Tibial nerve (tissue), 4 donors: ENCODE measurements at regions not wholly inside any gene's neighbourhood (a gene's known extent, or its start where the extent isn't known, plus 50 kb on each side); places are given as distances from the start of the nearest gene placed in this dataset.
A peak's percentile ranks its signal among the peaks of the same experiment; 100 is the strongest.

Source experiments
- EP300 ChIP-seq, 2 donors: sonication (generic); formaldehyde crosslinking; IDR thresholded peaks; one replicate each; pipeline ENCODE4 v1.6.1; 2017; ENCODE audit warnings: antibody characterized with exemption in 2 of 2, mild to moderate bottlenecking in 1 of 2
- POLR2A ChIP-seq, 2 donors: fragments of 450-650 bp; IDR thresholded peaks; one replicate each; pipeline ENCODE4 v1.6.1; 2017; ENCODE audit warnings: antibody characterized with exemption in 2 of 2, mild to moderate bottlenecking in 2 of 2, moderate library complexity in 2 of 2
- TF ChIP-seq, protein P1 (sequence below), 5 experiments: fragments of 200-600 bp in 3 of 5; fragments of 450-650 bp in 2 of 5; sonication (generic) in 3 of 5; IDR thresholded peaks; one replicate each; pipeline ENCODE4 v1.5.1; 2016 to 2019; ENCODE audit warnings: antibody characterized with exemption in 5 of 5, mild to moderate bottlenecking in 3 of 5, moderate library complexity in 2 of 5

DNA sequence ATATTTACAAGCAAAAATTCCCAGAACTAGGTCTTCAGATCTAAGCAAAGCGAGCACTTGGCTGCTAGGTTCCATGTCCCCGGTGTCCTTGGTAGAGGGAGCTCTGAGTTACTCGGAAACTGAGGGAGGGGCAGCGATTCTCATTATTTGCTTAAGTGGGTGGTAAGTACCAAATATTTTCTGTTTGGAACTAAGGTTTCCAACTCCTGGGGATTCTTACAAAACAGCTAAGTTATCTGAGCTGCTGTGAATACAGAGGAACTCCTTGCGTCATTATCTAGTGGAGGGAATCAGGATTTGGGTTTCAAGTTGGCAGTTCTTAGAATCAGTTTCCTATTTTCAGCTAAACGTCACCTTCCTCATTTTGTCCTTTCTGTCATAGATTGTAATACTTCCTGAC is 76.8 kb upstream of the IKZF1 start:
- TF ChIP-seq, protein P1, sequence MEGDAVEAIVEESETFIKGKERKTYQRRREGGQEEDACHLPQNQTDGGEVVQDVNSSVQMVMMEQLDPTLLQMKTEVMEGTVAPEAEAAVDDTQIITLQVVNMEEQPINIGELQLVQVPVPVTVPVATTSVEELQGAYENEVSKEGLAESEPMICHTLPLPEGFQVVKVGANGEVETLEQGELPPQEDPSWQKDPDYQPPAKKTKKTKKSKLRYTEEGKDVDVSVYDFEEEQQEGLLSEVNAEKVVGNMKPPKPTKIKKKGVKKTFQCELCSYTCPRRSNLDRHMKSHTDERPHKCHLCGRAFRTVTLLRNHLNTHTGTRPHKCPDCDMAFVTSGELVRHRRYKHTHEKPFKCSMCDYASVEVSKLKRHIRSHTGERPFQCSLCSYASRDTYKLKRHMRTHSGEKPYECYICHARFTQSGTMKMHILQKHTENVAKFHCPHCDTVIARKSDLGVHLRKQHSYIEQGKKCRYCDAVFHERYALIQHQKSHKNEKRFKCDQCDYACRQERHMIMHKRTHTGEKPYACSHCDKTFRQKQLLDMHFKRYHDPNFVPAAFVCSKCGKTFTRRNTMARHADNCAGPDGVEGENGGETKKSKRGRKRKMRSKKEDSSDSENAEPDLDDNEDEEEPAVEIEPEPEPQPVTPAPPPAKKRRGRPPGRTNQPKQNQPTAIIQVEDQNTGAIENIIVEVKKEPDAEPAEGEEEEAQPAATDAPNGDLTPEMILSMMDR (IDR thresholded peaks at IDR 0.05): no peak
- peak in 1 of 2 donors; percentile 25 for TF ChIP-seq EP300 (IDR thresholded peaks at IDR 0.05)
- no peak for TF ChIP-seq POLR2A (IDR thresholded peaks at IDR 0.05)
